GM23338 (cell line): ENCODE measurements at regions not wholly inside any gene's neighbourhood (a gene's known extent, or its start where the extent isn't known, plus 50 kb on each side); places are given as distances from the start of the nearest gene placed in this dataset.

Experiments
- ATAC-seq: fragments of 200-7000 bp; cut with Tn5 transposase; 3 replicates; pipeline ENCODE4 v1.9.1; 2020
- DNase-seq: peaks from one replicate; pipeline ENCODE4 v3.0.0-alpha.2; 2015; ENCODE audit warnings: low spot score
- H2AFZ ChIP-seq: fragments of 200-600 bp; sonication (generic); 2 replicates; pipeline ENCODE4 v1.8.0; 2016; ENCODE audit warnings: antibody characterized with exemption, mild to moderate bottlenecking, moderate library complexity
- H3F3A ChIP-seq: fragments of 200-600 bp; sonication (generic); replicated peaks from 2 replicates; pipeline ENCODE4 v1.8.0; 2017; ENCODE audit warnings: antibody characterized with exemption, mixed run types, low read depth
- H3K27ac ChIP-seq: fragments of 200-600 bp; sonication (generic); 2 replicates; pipeline ENCODE4 v1.6.1; 2016; ENCODE audit warnings: low read depth
- H3K27me3 ChIP-seq: fragments of 200-600 bp; sonication (generic); 2 replicates; pipeline ENCODE4 v1.8.0; 2016; ENCODE audit warnings: mild to moderate bottlenecking, mixed run types, moderate library complexity; ENCODE audit not compliant: insufficient read depth
- H3K36me3 ChIP-seq: fragments of 200-600 bp; sonication (generic); 2 replicates; pipeline ENCODE4 v1.8.0; 2016; ENCODE audit warnings: mild to moderate bottlenecking; ENCODE audit not compliant: insufficient read depth
- H3K4me1 ChIP-seq: fragments of 200-600 bp; sonication (generic); 2 replicates; pipeline ENCODE4 v1.8.0; 2016; ENCODE audit warnings: mild to moderate bottlenecking, moderate library complexity; ENCODE audit not compliant: insufficient read depth
- H3K4me2 ChIP-seq: fragments of 200-600 bp; sonication (generic); 2 replicates; pipeline ENCODE4 v1.7.1; 2017; ENCODE audit warnings: mixed run types
- H3K4me3 ChIP-seq: fragments of 200-600 bp; sonication (generic); 2 replicates; pipeline ENCODE4 v1.6.1; 2016; ENCODE audit warnings: mixed run types
- H3K79me2 ChIP-seq: fragments of 200-600 bp; sonication (generic); replicated peaks from 2 replicates; pipeline ENCODE4 v1.8.0; 2017; ENCODE audit warnings: mild to moderate bottlenecking; ENCODE audit not compliant: insufficient read depth
- H3K9me2 ChIP-seq: fragments of 200-600 bp; sonication (generic); 2 replicates; pipeline ENCODE4 v1.8.0; 2017; ENCODE audit not compliant: insufficient read depth
- H4K20me1 ChIP-seq: fragments of 200-600 bp; sonication (generic); replicated peaks from 2 replicates; pipeline ENCODE4 v1.8.0; 2017; ENCODE audit warnings: mild to moderate bottlenecking; ENCODE audit not compliant: insufficient read depth
- H3K27ac Mint-ChIP-seq: 2 replicates; pipeline ENCODE4 v1.8.0; 2020; ENCODE audit warnings: inconsistent platforms, mild to moderate bottlenecking, moderate library complexity, mixed read lengths
- H3K27me3 Mint-ChIP-seq: 3 replicates; pipeline ENCODE4 v1.8.0; 2022; ENCODE audit warnings: low read depth, mild to moderate bottlenecking, moderate library complexity, mixed read lengths, inconsistent platforms; ENCODE audit not compliant: insufficient read depth, poor library complexity
- H3K36me3 Mint-ChIP-seq: 3 replicates; pipeline ENCODE4 v1.8.0; 2021; ENCODE audit warnings: low read depth, mild to moderate bottlenecking, inconsistent platforms, moderate library complexity, mixed read lengths
- H3K4me1 Mint-ChIP-seq: 3 replicates; pipeline ENCODE4 v1.8.0; 2020; ENCODE audit warnings: mild to moderate bottlenecking, inconsistent platforms, mixed read lengths
- H3K4me3 Mint-ChIP-seq: 3 replicates; pipeline ENCODE4 v1.8.0; 2021; ENCODE audit warnings: moderate library complexity, mild to moderate bottlenecking, inconsistent platforms, mixed read lengths
- H3K9me3 Mint-ChIP-seq: 3 replicates; pipeline ENCODE4 v1.8.0; 2020; ENCODE audit warnings: moderate library complexity, mild to moderate bottlenecking, inconsistent platforms, mixed read lengths
- CREB1 ChIP-seq: fragments of 250-450 bp; sonication (Bioruptor Pico); IDR thresholded peaks from 2 replicates; pipeline ENCODE4 v1.5.0; 2020; ENCODE audit warnings: low read depth, mild to moderate bottlenecking, moderate library complexity
- CTCF ChIP-seq, 2 experiments: fragments of 200-600 bp in 1 of 2; sonication (generic) in 1 of 2; conservative IDR thresholded peaks; 2 replicates each; pipeline versions ENCODE4 v1.5.1 to v1.6.1; 2016 to 2017; ENCODE audit warnings: antibody characterized with exemption in 2 of 2, low read depth in 2 of 2, mild to moderate bottlenecking in 2 of 2, moderate library complexity in 1 of 2
- ETS1 ChIP-seq: IDR thresholded peaks from 2 replicates; pipeline ENCODE4 v1.6.1; 2016; ENCODE audit warnings: antibody characterized with exemption
- EZH2 ChIP-seq: fragments of 200-600 bp; sonication (generic); IDR thresholded peaks from one replicate; pipeline ENCODE4 v1.8.0; 2017; ENCODE audit warnings: antibody characterized with exemption, mild to moderate bottlenecking, low read depth; ENCODE audit not compliant: unreplicated experiment
- EZH2phosphoT487 ChIP-seq: fragments of 200-600 bp; sonication (generic); IDR thresholded peaks from one replicate; pipeline ENCODE4 v1.8.1; 2018; ENCODE audit warnings: antibody characterized with exemption; ENCODE audit not compliant: unreplicated experiment
- NANOG ChIP-seq: IDR thresholded peaks from 2 replicates; pipeline ENCODE4 v1.6.1; 2016; ENCODE audit warnings: antibody characterized with exemption, borderline replicate concordance
- POLR2AphosphoS5 ChIP-seq: IDR thresholded peaks from 2 replicates; pipeline ENCODE4 v1.6.1; 2016; ENCODE audit warnings: antibody characterized with exemption, low read depth
- REST ChIP-seq: IDR thresholded peaks from one replicate; pipeline ENCODE4 v1.6.1; 2018; ENCODE audit warnings: antibody characterized with exemption; ENCODE audit not compliant: unreplicated experiment
- STAT1 ChIP-seq: IDR thresholded peaks from one replicate; pipeline ENCODE4 v1.6.1; 2016; ENCODE audit warnings: antibody characterized with exemption; ENCODE audit not compliant: unreplicated experiment
- ZNF331 ChIP-seq: fragments of 250-450 bp; sonication (Bioruptor Pico); IDR thresholded peaks from 2 replicates; pipeline ENCODE4 v1.5.0; 2020; ENCODE audit warnings: low read depth, mild to moderate bottlenecking, moderate library complexity

DNA sequence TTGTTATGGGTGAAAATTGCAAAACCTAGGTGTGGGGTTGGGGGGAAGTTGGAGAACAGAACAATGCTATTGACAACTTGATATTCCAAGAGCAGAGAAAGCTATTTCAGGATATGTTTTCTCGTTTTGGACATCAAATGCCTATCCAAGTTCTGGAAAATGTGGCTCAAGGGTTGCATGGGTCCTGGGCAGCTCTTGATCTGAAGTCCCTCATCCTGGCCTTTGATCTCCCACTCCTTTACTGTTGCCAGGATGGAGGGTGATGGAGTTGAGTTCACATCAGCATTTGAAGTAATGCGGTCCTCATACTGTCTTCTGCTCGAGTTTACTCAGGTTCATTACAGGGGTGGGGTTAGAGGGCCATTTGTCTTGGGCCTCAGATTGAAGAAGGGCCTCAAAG lies 76.9 kb upstream of the RPS23 start:
- H4K20me1 ChIP-seq: no peaks in the 10 kb centered on the region
- Mint-ChIP-seq H3K9me3 (no peaks in the 10 kb centered on the region), H3K4me3 (no peak overlapping the region), H3K27ac (no peak overlapping the region), H3K4me1 (peaks cover 8% of the 10 kb centered on the region; the same call in 2 of the 3 replicates), H3K36me3 (no peaks in the 10 kb centered on the region), H3K27me3 (no peaks in the 10 kb centered on the region)
- no peak for TF ChIP-seq EZH2
- no peak for TF ChIP-seq POLR2AphosphoS5
- no peak for TF ChIP-seq CREB1 (CRISPR knock-in tag)
- TF ChIP-seq CTCF (conservative IDR thresholded peaks at IDR 0.05; ENCODE audit: low read depth in 2 of 2): no peak
- no peaks in the 10 kb centered on the region for H3K36me3 ChIP-seq
- H3K4me2 ChIP-seq: no peak overlapping the region
- no peaks in the 10 kb centered on the region; the same call in 1 of the 2 replicates for H3K9me2 ChIP-seq
- no peak overlapping the region for H2AFZ ChIP-seq
- H3K27ac ChIP-seq: no peak overlapping the region
- H3K4me1 ChIP-seq: no peaks in the 10 kb centered on the region
- no peak for DNase-seq
- no peaks in the 10 kb centered on the region for H3K27me3 ChIP-seq
- ATAC-seq: no peak
- no peak overlapping the region for H3K4me3 ChIP-seq
- no peaks in the 10 kb centered on the region for H3F3A ChIP-seq
- H3K79me2 ChIP-seq: no peaks in the 10 kb centered on the region

DNA sequence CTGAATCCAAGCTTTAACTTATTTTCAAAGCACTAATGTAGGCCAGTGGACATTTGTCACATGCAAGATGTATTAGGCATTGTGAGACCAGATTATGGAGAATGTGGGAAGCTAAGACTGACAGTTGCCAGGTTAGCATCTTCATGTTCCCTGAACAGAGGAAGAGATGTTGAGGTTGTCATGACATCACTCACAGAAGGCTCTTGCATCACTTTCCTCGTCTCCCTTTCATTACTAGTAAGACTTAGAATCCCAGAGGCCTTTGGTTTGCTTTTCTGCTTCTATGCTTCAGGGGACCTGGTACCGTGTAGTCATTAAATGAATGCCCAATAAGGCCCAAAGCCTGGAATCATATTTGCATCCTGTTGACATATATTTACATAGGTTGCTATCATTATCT lies 76.4 kb upstream of the RPS23 start:
- H3K27ac ChIP-seq: no peak overlapping the region
- H3K79me2 ChIP-seq: no peaks in the 10 kb centered on the region
- no peaks in the 10 kb centered on the region for H3F3A ChIP-seq
- Mint-ChIP-seq H3K27me3 (no peaks in the 10 kb centered on the region), H3K27ac (no peak overlapping the region), H3K36me3 (no peaks in the 10 kb centered on the region), H3K4me3 (no peak overlapping the region), H3K4me1 (peaks cover 11% of the 10 kb centered on the region; the same call in 2 of the 3 replicates), H3K9me3 (no peaks in the 10 kb centered on the region)
- H2AFZ ChIP-seq: no peak overlapping the region
- no peak overlapping the region for H3K4me2 ChIP-seq
- H3K27me3 ChIP-seq: no peaks in the 10 kb centered on the region
- TF ChIP-seq POLR2AphosphoS5 (no peak), EZH2phosphoT487 (no peak), EZH2 (no peak), ETS1 (no peak)
- no peak overlapping the region for H3K4me3 ChIP-seq
- no peaks in the 10 kb centered on the region for H4K20me1 ChIP-seq
- DNase-seq (no peak), ATAC-seq (no peak)
- H3K9me2 ChIP-seq: no peaks in the 10 kb centered on the region; the same call in 1 of the 2 replicates
- no peaks in the 10 kb centered on the region for H3K4me1 ChIP-seq
- no peaks in the 10 kb centered on the region for H3K36me3 ChIP-seq

- DNase-seq: no peak
- Histone ChIP-seq H3F3A (no peaks in the 10 kb centered on the region), H3K9me2 (no peaks in the 10 kb centered on the region; the same call in 1 of the 2 replicates), H3K4me3 (no peak overlapping the region), H4K20me1 (no peaks in the 10 kb centered on the region), H3K27ac (no peak overlapping the region), H3K4me2 (no peak overlapping the region), H3K36me3 (no peaks in the 10 kb centered on the region), H2AFZ (no peak overlapping the region), H3K27me3 (no peaks in the 10 kb centered on the region), H3K79me2 (no peaks in the 10 kb centered on the region), H3K4me1 (no peaks in the 10 kb centered on the region)
- peaks cover 11% of the 10 kb centered on the region; the same call in 2 of the 3 replicates for H3K4me1 Mint-ChIP-seq
- H3K27me3 Mint-ChIP-seq: no peaks in the 10 kb centered on the region
- H3K27ac Mint-ChIP-seq: no peak overlapping the region
- H3K36me3 Mint-ChIP-seq: no peaks in the 10 kb centered on the region
- ATAC-seq: no peak
- no peaks in the 10 kb centered on the region for H3K9me3 Mint-ChIP-seq
- H3K4me3 Mint-ChIP-seq: no peak overlapping the region
- TF ChIP-seq POLR2AphosphoS5 (no peak), STAT1 (no peak), ETS1 (no peak), REST (no peak), EZH2phosphoT487 (no peak), ZNF331 (no peak), NANOG (no peak)
Measured at GRCh38 chr5:82353522-82353921, 75.4 kb upstream of the RPS23 start.
